ENCODE measurements at regions not wholly inside any gene's neighbourhood (a gene's known extent, or its start where the extent isn't known, plus 50 kb on each side); places are given as distances from the start of the nearest gene placed in this dataset.

DNA sequence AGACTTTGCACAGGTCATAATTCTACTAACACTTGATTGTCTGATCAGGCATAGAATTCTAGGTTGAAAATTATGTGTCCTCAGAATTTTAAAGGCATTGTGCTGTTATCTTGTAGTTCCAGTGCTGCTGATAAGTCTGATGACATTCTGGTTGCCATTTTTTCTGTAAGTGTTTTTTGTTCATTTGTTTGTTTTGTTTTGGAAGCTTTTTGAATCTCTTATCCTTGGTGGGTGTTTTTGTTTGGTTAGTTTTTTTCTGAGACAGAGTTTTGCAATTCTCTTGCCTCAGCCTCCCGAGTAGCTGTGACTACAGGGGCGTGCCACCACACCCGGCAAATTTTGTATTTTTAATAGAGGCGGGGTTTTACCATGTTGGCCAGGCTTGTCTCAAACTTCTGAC, 178.9 kb downstream of the CCDC71L start (continued):
- TF ChIP-seq, protein P1, sequence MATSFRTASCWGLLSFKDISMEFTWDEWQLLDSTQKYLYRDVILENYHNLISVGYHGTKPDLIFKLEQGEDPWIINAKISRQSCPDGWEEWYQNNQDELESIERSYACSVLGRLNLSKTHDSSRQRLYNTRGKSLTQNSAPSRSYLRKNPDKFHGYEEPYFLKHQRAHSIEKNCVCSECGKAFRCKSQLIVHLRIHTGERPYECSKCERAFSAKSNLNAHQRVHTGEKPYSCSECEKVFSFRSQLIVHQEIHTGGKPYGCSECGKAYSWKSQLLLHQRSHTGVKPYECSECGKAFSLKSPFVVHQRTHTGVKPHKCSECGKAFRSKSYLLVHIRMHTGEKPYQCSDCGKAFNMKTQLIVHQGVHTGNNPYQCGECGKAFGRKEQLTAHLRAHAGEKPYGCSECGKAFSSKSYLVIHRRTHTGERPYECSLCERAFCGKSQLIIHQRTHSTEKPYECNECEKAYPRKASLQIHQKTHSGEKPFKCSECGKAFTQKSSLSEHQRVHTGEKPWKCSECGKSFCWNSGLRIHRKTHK (tag by site-specific recombination; IDR thresholded peaks at IDR 0.05): no peak
- TF ChIP-seq ZNF660 (tag by site-specific recombination; IDR thresholded peaks at IDR 0.05) (no peak), ZNF785 (tag by site-specific recombination; IDR thresholded peaks at IDR 0.05) (no peak), GLI4 (tag by site-specific recombination; IDR thresholded peaks at IDR 0.05) (no peak), ZNF175 (tag by site-specific recombination; IDR thresholded peaks at IDR 0.05) (no peak)

DNA sequence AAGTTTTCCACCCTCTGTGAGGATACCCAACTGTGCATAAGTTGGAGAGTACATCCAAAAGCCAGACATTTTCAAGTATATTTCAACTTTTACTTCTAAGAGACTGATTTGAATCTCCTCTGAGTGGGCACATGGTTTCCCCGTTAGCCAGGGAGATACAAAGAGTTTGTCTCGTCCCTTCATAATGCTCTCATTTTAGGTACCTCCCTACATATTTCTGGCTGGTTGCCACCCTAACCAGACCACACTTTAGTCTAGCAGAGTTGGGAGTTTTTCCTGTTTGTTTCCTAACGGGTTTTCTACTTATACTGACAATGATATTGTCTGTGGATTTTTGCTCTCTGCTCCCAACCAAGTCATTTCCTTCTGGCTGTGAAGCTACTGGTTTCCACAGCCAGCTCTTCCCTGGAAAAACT, 180.3 kb downstream of the CCDC71L start:
- ChIA-PET CTCF (interaction anchor here (0.6 kb wide), 2 partner anchors 88 to 120 kb away, joined by 3 to 4 read pairs; no protein-coding TSS in a partner anchor), POLR2A (no interaction called here)
- TF ChIP-seq ZNF146 (tag by site-specific recombination; IDR thresholded peaks at IDR 0.05): no peak
- TF ChIP-seq ZNF837 (tag by site-specific recombination; IDR thresholded peaks at IDR 0.05): no peak
- no peak for TF ChIP-seq ZNF324 (tag by site-specific recombination; IDR thresholded peaks at IDR 0.05)
- no peak for TF ChIP-seq ZNF776 (tag by site-specific recombination; IDR thresholded peaks at IDR 0.05; ENCODE audit: borderline replicate concordance)
- no peak for TF ChIP-seq ZNF311 (tag by site-specific recombination; IDR thresholded peaks at IDR 0.05; ENCODE audit: borderline replicate concordance)
- TF ChIP-seq ZNF155 (tag by site-specific recombination; IDR thresholded peaks at IDR 0.05): no peak
- no peak for TF ChIP-seq GFI1B (tag by site-specific recombination; IDR thresholded peaks at IDR 0.05)
- TF ChIP-seq OVOL3 (tag by site-specific recombination; IDR thresholded peaks at IDR 0.05): no peak
- TF ChIP-seq ZNF202 (tag by site-specific recombination; IDR thresholded peaks at IDR 0.05; ENCODE audit: borderline replicate concordance): no peak
- H3K36me3 ChIP-seq (ENCODE audit: control insufficient read depth in 2 of 2, insufficient read depth in 1 of 2, low read length in 2 of 2): no peaks in the 10 kb centered on the region
- H3K4me3 ChIP-seq (ENCODE audit: low read depth, low read length): no peak overlapping the region
- no peaks in the 10 kb centered on the region for H3K9me3 ChIP-seq (ENCODE audit: control insufficient read depth, insufficient read depth, low read depth, low read length)
- no peak overlapping the region for H3K27ac ChIP-seq (ENCODE audit: extremely low read depth, low read depth, low read length)
- no peaks in the 10 kb centered on the region for H3K4me1 ChIP-seq (ENCODE audit: control insufficient read depth, insufficient read depth, low read length)

DNA sequence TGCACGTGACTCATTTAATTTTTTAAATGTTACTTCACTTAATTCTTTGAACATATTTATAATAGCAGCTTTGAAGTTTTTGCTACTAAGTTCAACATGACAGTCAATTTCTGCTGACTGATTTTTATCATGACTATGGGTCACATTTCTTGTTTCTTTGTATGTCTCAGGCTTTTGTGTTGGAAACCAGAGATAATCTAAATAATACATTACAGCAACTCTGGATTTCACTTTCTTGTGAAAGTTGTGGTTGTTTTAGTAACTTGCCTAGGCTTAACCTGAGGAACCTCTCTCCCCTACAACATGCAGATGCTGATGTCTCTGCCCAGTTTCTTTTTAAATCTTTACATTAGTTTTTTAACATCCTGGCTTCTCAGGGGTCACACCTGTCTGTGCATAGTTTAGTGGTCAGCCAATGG, 180.8 kb downstream of the CCDC71L start:
- H3K4me1 ChIP-seq (ENCODE audit: control insufficient read depth, insufficient read depth, low read length): no peaks in the 10 kb centered on the region
- POLR2A ChIA-PET: no interaction called here
- no peaks in the 10 kb centered on the region for H3K36me3 ChIP-seq (ENCODE audit: control insufficient read depth in 2 of 2, insufficient read depth in 1 of 2, low read length in 2 of 2)
- H3K27ac ChIP-seq (ENCODE audit: extremely low read depth, low read depth, low read length): no peak overlapping the region
- no peaks in the 10 kb centered on the region for H3K9me3 ChIP-seq (ENCODE audit: control insufficient read depth, insufficient read depth, low read depth, low read length)
- H3K4me3 ChIP-seq (ENCODE audit: low read depth, low read length): no peak overlapping the region
- TF ChIP-seq ZNF660 (tag by site-specific recombination; IDR thresholded peaks at IDR 0.05): no peak
- no peak for TF ChIP-seq ZBTB1 (tag by site-specific recombination; IDR thresholded peaks at IDR 0.05)
- no peak for TF ChIP-seq ZNF274 (IDR thresholded peaks at IDR 0.05; ENCODE audit: low read length)
- no peak for TF ChIP-seq ZNF274 (tag by site-specific recombination; IDR thresholded peaks at IDR 0.05; ENCODE audit: borderline replicate concordance)
- TF ChIP-seq EGR2 (tag by site-specific recombination; IDR thresholded peaks at IDR 0.05; ENCODE audit: low read depth): no peak
- TF ChIP-seq, protein P2, sequence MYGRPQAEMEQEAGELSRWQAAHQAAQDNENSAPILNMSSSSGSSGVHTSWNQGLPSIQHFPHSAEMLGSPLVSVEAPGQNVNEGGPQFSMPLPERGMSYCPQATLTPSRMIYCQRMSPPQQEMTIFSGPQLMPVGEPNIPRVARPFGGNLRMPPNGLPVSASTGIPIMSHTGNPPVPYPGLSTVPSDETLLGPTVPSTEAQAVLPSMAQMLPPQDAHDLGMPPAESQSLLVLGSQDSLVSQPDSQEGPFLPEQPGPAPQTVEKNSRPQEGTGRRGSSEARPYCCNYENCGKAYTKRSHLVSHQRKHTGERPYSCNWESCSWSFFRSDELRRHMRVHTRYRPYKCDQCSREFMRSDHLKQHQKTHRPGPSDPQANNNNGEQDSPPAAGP (tag by site-specific recombination; IDR thresholded peaks at IDR 0.05): no peak
- no peak for TF ChIP-seq GLIS2 (tag by site-specific recombination; IDR thresholded peaks at IDR 0.05)
- no peak for TF ChIP-seq ZNF202 (tag by site-specific recombination; IDR thresholded peaks at IDR 0.05; ENCODE audit: borderline replicate concordance)
- no peak for TF ChIP-seq ZNF585B (tag by site-specific recombination; IDR thresholded peaks at IDR 0.05)
- no peak for TF ChIP-seq ZBTB8A (tag by site-specific recombination; IDR thresholded peaks at IDR 0.05)
- TF ChIP-seq ZNF221 (tag by site-specific recombination; IDR thresholded peaks at IDR 0.05; ENCODE audit: borderline replicate concordance): no peak
- TF ChIP-seq, protein P3, sequence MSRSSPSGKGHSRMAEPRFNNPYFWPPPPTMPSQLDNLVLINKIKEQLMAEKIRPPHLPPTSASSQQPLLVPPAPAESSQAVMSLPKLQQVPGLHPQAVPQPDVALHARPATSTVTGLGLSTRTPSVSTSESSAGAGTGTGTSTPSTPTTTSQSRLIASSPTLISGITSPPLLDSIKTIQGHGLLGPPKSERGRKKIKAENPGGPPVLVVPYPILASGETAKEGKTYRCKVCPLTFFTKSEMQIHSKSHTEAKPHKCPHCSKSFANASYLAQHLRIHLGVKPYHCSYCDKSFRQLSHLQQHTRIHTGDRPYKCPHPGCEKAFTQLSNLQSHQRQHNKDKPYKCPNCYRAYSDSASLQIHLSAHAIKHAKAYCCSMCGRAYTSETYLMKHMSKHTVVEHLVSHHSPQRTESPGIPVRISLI (tag by site-specific recombination; IDR thresholded peaks at IDR 0.05): no peak
- TF ChIP-seq OVOL3 (tag by site-specific recombination; IDR thresholded peaks at IDR 0.05): no peak
- no peak for TF ChIP-seq ZNF132 (tag by site-specific recombination; IDR thresholded peaks at IDR 0.05; ENCODE audit: borderline replicate concordance)
- no peak for TF ChIP-seq OSR2 (tag by site-specific recombination; IDR thresholded peaks at IDR 0.05)
- CTCF ChIA-PET: interaction anchor here (0.6 to 1.4 kb wide), 2 partner anchors 119 to 303 kb away, joined by 4 to 7 read pairs; no protein-coding TSS in a partner anchor
